ENCODE measurements at regions not wholly inside any gene's neighbourhood (a gene's known extent, or its start where the extent isn't known, plus 50 kb on each side); places are given as distances from the start of the nearest gene placed in this dataset.

DNA sequence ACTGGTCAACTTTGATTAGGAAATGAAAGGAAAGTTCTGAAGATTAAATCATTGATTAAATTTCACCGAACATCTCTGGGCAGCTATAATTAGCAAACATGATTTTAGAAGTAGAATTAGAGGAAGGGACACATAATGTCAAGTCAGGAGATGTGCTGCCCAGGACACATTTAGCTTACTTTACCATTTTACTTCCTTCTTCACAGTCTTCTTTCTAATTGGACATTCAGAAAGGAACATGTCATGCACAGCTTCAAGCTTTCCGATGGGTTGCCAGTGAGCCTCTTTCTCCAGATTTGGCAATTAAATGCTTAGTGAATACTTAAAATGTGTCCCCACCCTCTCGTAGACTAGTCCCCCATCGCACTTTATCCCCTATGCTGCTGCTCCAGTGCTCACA is 234.7 kb downstream of the FAM76B start:
- WGBS (ENCODE audit: insufficient coverage, low lambda C conversion rate) = 100% methylated on average over 2 of the region's 4 CpGs
- H3K36me3 ChIP-seq (ENCODE audit: control insufficient read depth, insufficient read depth, low read length) = no peaks in the 10 kb centered on the region
- no peak overlapping the region for H3K27ac ChIP-seq (ENCODE audit: low read length)
- no peak overlapping the region for H3K4me3 ChIP-seq (ENCODE audit: low read length)
- no peak for DNase-seq
- no peaks in the 10 kb centered on the region for H3K27me3 ChIP-seq (ENCODE audit: control insufficient read depth, insufficient read depth, low read length)
- no peaks in the 10 kb centered on the region for H3K4me1 ChIP-seq (ENCODE audit: control insufficient read depth, insufficient read depth, low read length)
- H3K9me3 ChIP-seq (ENCODE audit: control insufficient read depth, low read depth, low read length) = no peaks in the 10 kb centered on the region

GRCh38 chr11:95549301-95549700 is 240.3 kb downstream of the FAM76B start:
- DNase-seq = no peak
- Histone ChIP-seq H3K27me3 (ENCODE audit: control insufficient read depth, insufficient read depth, low read length) (no peaks in the 10 kb centered on the region), H3K4me3 (ENCODE audit: low read length) (no peak overlapping the region), H3K9me3 (ENCODE audit: control insufficient read depth, low read depth, low read length) (no peaks in the 10 kb centered on the region), H3K4me1 (ENCODE audit: control insufficient read depth, insufficient read depth, low read length) (no peaks in the 10 kb centered on the region), H3K27ac (ENCODE audit: low read length) (no peak overlapping the region), H3K36me3 (ENCODE audit: control insufficient read depth, insufficient read depth, low read length) (no peaks in the 10 kb centered on the region)
- no CpG with 5 or more reads among the region's 2 CpGs for WGBS (ENCODE audit: insufficient coverage, low lambda C conversion rate)

- DNase-seq = no peak
- Histone ChIP-seq H3K27me3 (ENCODE audit: control insufficient read depth, insufficient read depth, low read length) (no peaks in the 10 kb centered on the region), H3K4me3 (ENCODE audit: low read length) (no peak overlapping the region), H3K27ac (ENCODE audit: low read length) (no peak overlapping the region), H3K36me3 (ENCODE audit: control insufficient read depth, insufficient read depth, low read length) (no peaks in the 10 kb centered on the region), H3K9me3 (ENCODE audit: control insufficient read depth, low read depth, low read length) (no peaks in the 10 kb centered on the region), H3K4me1 (ENCODE audit: control insufficient read depth, insufficient read depth, low read length) (no peaks in the 10 kb centered on the region)
These were observed 241.2 kb downstream of the FAM76B start for GRCh38 chr11:95548416-95548815.

- no peaks in the 10 kb centered on the region for H3K36me3 ChIP-seq (ENCODE audit: control insufficient read depth, insufficient read depth, low read length)
- no peaks in the 10 kb centered on the region for H3K27me3 ChIP-seq (ENCODE audit: control insufficient read depth, insufficient read depth, low read length)
- H3K27ac ChIP-seq (ENCODE audit: low read length) = no peak overlapping the region
- H3K4me1 ChIP-seq (ENCODE audit: control insufficient read depth, insufficient read depth, low read length) = no peaks in the 10 kb centered on the region
- DNase-seq = no peak
- H3K9me3 ChIP-seq (ENCODE audit: control insufficient read depth, low read depth, low read length) = no peaks in the 10 kb centered on the region
- no peak overlapping the region for H3K4me3 ChIP-seq (ENCODE audit: low read length)
These were observed 241.6 kb downstream of the FAM76B start for GRCh38 chr11:95547976-95548375.

DNA sequence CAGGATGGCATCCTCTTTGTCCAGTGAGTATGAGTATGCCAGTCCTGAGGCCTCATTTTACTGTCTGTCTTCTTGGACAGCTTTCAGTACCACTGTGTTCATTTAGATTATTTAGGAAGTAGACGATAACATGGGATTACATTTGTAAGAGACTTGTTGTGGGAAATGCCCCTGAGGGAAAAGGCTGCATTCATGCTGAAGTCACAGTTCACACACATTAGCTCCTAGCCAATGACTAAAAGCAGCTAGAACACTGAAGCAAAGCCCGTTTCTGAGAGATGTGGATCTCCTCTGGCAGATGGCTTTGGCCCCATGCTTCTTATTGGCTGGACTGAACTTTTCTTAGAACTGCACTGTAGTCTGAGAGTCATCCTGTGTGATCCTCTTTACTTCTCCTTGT is 242.4 kb downstream of the FAM76B start:
- DNase-seq = no peak
- H3K27ac ChIP-seq (ENCODE audit: low read length) = no peak overlapping the region
- H3K9me3 ChIP-seq (ENCODE audit: control insufficient read depth, low read depth, low read length) = no peaks in the 10 kb centered on the region
- H3K36me3 ChIP-seq (ENCODE audit: control insufficient read depth, insufficient read depth, low read length) = no peaks in the 10 kb centered on the region
- 60% methylated on average over 1 of the region's 2 CpGs for WGBS (ENCODE audit: insufficient coverage, low lambda C conversion rate)
- no peaks in the 10 kb centered on the region for H3K4me1 ChIP-seq (ENCODE audit: control insufficient read depth, insufficient read depth, low read length)
- no peak overlapping the region for H3K4me3 ChIP-seq (ENCODE audit: low read length)
- H3K27me3 ChIP-seq (ENCODE audit: control insufficient read depth, insufficient read depth, low read length) = no peaks in the 10 kb centered on the region

DNA sequence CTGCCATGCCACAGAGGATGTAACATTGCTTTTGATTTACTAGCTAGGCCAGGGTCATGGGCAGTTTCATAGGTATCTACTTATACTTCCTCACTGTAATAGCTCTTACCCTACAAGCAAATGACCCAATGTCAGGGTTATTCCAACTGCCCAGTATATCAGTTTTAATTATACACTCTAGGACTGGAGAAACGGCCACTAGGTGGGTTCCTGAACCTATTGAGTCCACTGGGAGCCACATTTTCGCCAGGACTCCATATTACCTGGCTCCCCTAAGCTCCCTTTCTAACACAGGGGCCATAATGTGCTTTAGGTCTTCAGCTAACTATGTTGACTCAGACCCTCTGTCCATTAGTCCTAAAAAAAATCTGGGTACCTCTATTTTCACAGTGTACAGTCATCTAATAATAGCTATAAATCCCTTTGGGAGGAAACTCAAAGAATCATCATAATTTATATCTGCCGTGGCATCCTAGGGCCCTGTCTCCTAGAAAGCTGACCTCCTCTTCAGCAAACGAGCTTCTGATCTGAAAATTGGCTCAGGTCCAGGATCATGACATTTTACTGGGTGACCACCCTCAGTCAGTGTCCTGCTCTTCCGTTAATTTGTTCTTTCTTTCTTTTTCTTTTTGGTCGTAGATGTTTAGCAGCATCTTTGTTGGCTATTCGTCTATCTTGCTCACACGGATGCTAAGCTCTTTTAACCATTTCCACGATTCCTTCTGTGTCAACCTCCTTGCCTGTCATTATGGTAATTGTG is 244.3 kb downstream of the FAM76B start:
- H3K27me3 ChIP-seq (ENCODE audit: control insufficient read depth, insufficient read depth, low read length) = no peaks in the 10 kb centered on the region
- no peak overlapping the region for H3K27ac ChIP-seq (ENCODE audit: low read length)
- H3K4me1 ChIP-seq (ENCODE audit: control insufficient read depth, insufficient read depth, low read length) = no peaks in the 10 kb centered on the region
- no peak overlapping the region for H3K4me3 ChIP-seq (ENCODE audit: low read length)
- H3K9me3 ChIP-seq (ENCODE audit: control insufficient read depth, low read depth, low read length) = no peaks in the 10 kb centered on the region
- no peaks in the 10 kb centered on the region for H3K36me3 ChIP-seq (ENCODE audit: control insufficient read depth, insufficient read depth, low read length)
- DNase-seq = no peak
- 86% methylated on average over 3 of the region's 9 CpGs for WGBS (ENCODE audit: insufficient coverage, low lambda C conversion rate)

DNA sequence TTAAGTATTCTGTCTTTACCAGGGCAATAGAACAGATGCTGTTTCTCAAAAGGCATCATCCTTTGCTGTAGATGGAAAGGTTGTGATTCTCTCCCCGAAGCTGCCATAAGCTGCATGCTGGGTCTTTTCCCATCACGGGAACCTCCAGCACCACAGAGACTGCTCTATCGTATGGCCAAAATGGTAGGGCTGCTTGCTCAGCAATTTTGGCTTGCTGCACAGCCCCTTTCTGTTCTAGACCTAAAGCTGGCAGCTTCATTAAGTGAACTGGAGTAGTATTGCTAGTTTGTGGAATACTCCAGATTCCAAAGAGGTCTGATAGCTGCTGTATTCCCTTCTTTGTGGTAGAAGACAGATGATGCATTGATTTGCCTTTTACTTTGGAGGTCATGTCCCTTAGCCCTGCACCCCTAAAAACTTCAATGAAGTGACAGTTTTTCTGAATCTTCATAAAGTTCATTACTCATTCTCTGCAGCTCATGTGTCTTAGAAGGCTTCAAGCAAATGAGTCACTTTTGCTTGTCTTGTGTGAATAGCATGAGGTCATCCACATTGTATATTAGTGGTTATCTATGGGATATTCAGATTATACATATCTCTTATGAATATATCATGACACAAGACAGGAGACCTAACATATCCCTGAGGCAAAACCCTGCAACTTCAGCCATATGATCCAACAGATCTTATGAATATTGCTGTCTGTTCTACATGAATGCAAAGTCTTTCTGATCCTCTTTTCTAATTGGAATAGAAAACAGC is 245.3 kb downstream of the FAM76B start:
- Histone ChIP-seq H3K36me3 (ENCODE audit: control insufficient read depth, insufficient read depth, low read length) (no peaks in the 10 kb centered on the region), H3K4me1 (ENCODE audit: control insufficient read depth, insufficient read depth, low read length) (no peaks in the 10 kb centered on the region), H3K4me3 (ENCODE audit: low read length) (no peak overlapping the region), H3K27me3 (ENCODE audit: control insufficient read depth, insufficient read depth, low read length) (no peaks in the 10 kb centered on the region), H3K27ac (ENCODE audit: low read length) (no peak overlapping the region), H3K9me3 (ENCODE audit: control insufficient read depth, low read depth, low read length) (no peaks in the 10 kb centered on the region)
- DNase-seq = no peak
- no CpG with 5 or more reads among the region's 3 CpGs for WGBS (ENCODE audit: insufficient coverage, low lambda C conversion rate)

GRCh38 chr11:95542868-95543551 is 246.6 kb downstream of the FAM76B start:
- no peaks in the 10 kb centered on the region for H3K4me1 ChIP-seq (ENCODE audit: control insufficient read depth, insufficient read depth, low read length)
- WGBS (ENCODE audit: insufficient coverage, low lambda C conversion rate) = no CpG with 5 or more reads among the region's 2 CpGs
- no peak overlapping the region for H3K4me3 ChIP-seq (ENCODE audit: low read length)

DNA sequence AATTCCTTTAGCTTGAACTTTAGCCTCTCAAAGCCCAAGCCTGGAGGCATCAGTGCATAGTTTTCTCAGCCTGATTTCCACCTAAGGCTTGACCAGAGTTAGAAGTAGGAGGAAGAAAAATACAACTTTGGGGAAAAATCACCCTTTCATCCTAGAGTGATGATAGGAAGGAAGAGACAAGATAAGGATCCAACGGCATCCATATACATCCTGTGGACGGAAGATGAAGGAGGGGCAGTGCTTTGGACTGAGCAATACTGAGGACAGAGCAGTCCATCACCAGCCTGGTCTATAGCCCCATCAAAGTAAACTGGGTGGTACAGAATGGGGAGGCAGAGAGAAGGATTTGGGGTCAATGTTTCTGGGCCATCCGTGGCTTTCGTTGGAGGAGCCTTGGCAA is 247.9 kb downstream of the FAM76B start:
- no CpG with 5 or more reads among the region's 4 CpGs for WGBS (ENCODE audit: insufficient coverage, low lambda C conversion rate)
- Histone ChIP-seq H3K36me3 (ENCODE audit: control insufficient read depth, insufficient read depth, low read length) (no peaks in the 10 kb centered on the region), H3K27ac (ENCODE audit: low read length) (no peak overlapping the region), H3K4me3 (ENCODE audit: low read length) (no peak overlapping the region), H3K27me3 (ENCODE audit: control insufficient read depth, insufficient read depth, low read length) (no peaks in the 10 kb centered on the region), H3K4me1 (ENCODE audit: control insufficient read depth, insufficient read depth, low read length) (no peaks in the 10 kb centered on the region), H3K9me3 (ENCODE audit: control insufficient read depth, low read depth, low read length) (no peaks in the 10 kb centered on the region)
- no peak for DNase-seq

More at GRCh38 chr11:95542868-95543551, 246.6 kb downstream of the FAM76B start:
- Histone ChIP-seq H3K9me3 (ENCODE audit: control insufficient read depth, low read depth, low read length) (no peaks in the 10 kb centered on the region), H3K27me3 (ENCODE audit: control insufficient read depth, insufficient read depth, low read length) (no peaks in the 10 kb centered on the region), H3K36me3 (ENCODE audit: control insufficient read depth, insufficient read depth, low read length) (no peaks in the 10 kb centered on the region), H3K27ac (ENCODE audit: low read length) (no peak overlapping the region)
- no peak for DNase-seq

DNA sequence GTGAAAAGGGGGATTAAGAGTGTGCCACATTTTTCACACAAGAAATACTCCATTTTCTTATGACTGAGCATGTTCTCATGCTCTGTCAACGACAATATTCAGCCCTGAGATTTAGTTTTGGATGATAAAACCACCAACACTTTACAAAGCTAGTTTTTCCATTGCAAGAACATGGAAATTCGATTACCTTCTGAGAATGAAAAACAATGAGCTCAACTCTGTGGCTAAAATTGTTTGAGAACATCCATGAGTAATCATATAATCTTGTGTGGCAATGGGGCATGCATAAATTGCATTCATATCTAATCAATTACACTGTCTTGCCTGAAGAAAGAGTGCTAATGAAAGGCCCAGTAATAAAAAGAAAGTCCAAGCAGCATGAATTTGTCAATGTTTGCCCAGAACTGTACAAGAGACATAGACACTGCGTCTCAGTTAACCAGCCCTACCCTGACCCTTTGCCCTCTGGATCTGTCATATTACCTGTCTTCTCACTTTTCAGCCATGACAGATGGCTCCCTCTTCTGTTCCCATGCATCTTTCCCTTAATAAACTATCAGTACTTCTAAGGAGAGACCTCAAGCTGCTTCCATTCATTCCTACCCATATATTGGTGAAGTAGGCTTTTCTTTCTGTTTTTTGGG is 253.4 kb downstream of the FAM76B start:
- Histone ChIP-seq H3K27ac (ENCODE audit: low read length) (no peak overlapping the region), H3K4me1 (ENCODE audit: control insufficient read depth, insufficient read depth, low read length) (no peaks in the 10 kb centered on the region), H3K36me3 (ENCODE audit: control insufficient read depth, insufficient read depth, low read length) (no peaks in the 10 kb centered on the region), H3K9me3 (ENCODE audit: control insufficient read depth, low read depth, low read length) (peaks cover 10% of the 10 kb centered on the region), H3K4me3 (ENCODE audit: low read length) (no peak overlapping the region), H3K27me3 (ENCODE audit: control insufficient read depth, insufficient read depth, low read length) (no peaks in the 10 kb centered on the region)
- 100% methylated on average over 1 of the region's 3 CpGs for WGBS (ENCODE audit: insufficient coverage, low lambda C conversion rate)
- DNase-seq = peak; percentile 49 to 71

All from large intestine (tissue), 3 donors.